Loucy (cell line): ENCODE measurements at regions not wholly inside any gene's neighbourhood (a gene's known extent, or its start where the extent isn't known, plus 50 kb on each side); places are given as distances from the start of the nearest gene placed in this dataset.

Experiments
- H2AFZ ChIP-seq: fragments of 200-600 bp; sonication (generic); 2 replicates; pipeline ENCODE4 v1.6.0; 2016; ENCODE audit warnings: antibody characterized with exemption, mild to moderate bottlenecking, low read length, moderate library complexity
- H3F3A ChIP-seq: fragments of 200-600 bp; 2 replicates; pipeline ENCODE4 v1.6.0; 2016; ENCODE audit warnings: antibody characterized with exemption, low read depth, mild to moderate bottlenecking
- H3K27me3 ChIP-seq: fragments of 200-600 bp; sonication (generic); 2 replicates; pipeline ENCODE4 v1.6.1; 2014; ENCODE audit warnings: low read length, mild to moderate bottlenecking; ENCODE audit not compliant: insufficient read depth, poor library complexity, severe bottlenecking
- H3K36me3 ChIP-seq: fragments of 200-600 bp; sonication (generic); 2 replicates; pipeline ENCODE4 v1.6.1; 2016; ENCODE audit warnings: low read length; ENCODE audit not compliant: insufficient read depth
- H3K4me1 ChIP-seq: fragments of 200-600 bp; sonication (generic); 2 replicates; pipeline ENCODE4 v1.5.1; 2014; ENCODE audit warnings: low read length, mild to moderate bottlenecking; ENCODE audit not compliant: insufficient read depth, poor library complexity, severe bottlenecking
- H3K4me2 ChIP-seq: fragments of 200-600 bp; sonication (generic); 2 replicates; pipeline ENCODE4 v1.6.0; 2014; ENCODE audit warnings: antibody characterized with exemption, low read length, low read depth, mild to moderate bottlenecking; ENCODE audit not compliant: poor library complexity, severe bottlenecking
- H3K4me3 ChIP-seq: fragments of 200-600 bp; sonication (generic); 2 replicates; pipeline ENCODE4 v1.5.1; 2014; ENCODE audit warnings: low read length, mild to moderate bottlenecking, mixed read lengths; ENCODE audit not compliant: poor library complexity, severe bottlenecking
- H3K79me2 ChIP-seq: fragments of 200-600 bp; sonication (generic); 2 replicates; pipeline ENCODE4 v1.6.1; 2014; ENCODE audit warnings: low read length; ENCODE audit not compliant: insufficient read depth
- H3K9ac ChIP-seq: fragments of 200-600 bp; sonication (generic); 2 replicates; pipeline ENCODE4 v1.6.0; 2014; ENCODE audit warnings: mild to moderate bottlenecking, low read depth, low read length, moderate library complexity; ENCODE audit not compliant: poor library complexity, severe bottlenecking
- H3K9me2 ChIP-seq: fragments of 200-600 bp; sonication (generic); replicated peaks from 2 replicates; pipeline ENCODE4 v1.6.1; 2016; ENCODE audit warnings: low read depth, low read length, mixed read lengths
- H3K9me3 ChIP-seq: fragments of 200-600 bp; sonication (generic); 2 replicates; pipeline ENCODE4 v1.6.1; 2014; ENCODE audit warnings: mild to moderate bottlenecking, antibody characterized with exemption, low read length, low read depth; ENCODE audit not compliant: insufficient read depth
- H4K20me1 ChIP-seq: fragments of 200-600 bp; sonication (generic); 2 replicates; pipeline ENCODE4 v1.6.0; 2014; ENCODE audit warnings: antibody characterized with exemption, low read length, mild to moderate bottlenecking; ENCODE audit not compliant: insufficient read depth, poor library complexity, severe bottlenecking
- CTCF ChIP-seq: fragments of 200-600 bp; sonication (generic); conservative IDR thresholded peaks from 2 replicates; pipeline ENCODE4 v1.5.1; 2014; ENCODE audit warnings: mild to moderate bottlenecking, antibody characterized with exemption, low read length
- EZH2phosphoT487 ChIP-seq: fragments of 200-600 bp; IDR thresholded peaks from 2 replicates; pipeline ENCODE4 v1.6.1; 2018; ENCODE audit warnings: antibody characterized with exemption, mild to moderate bottlenecking, moderate library complexity, borderline replicate concordance

DNA sequence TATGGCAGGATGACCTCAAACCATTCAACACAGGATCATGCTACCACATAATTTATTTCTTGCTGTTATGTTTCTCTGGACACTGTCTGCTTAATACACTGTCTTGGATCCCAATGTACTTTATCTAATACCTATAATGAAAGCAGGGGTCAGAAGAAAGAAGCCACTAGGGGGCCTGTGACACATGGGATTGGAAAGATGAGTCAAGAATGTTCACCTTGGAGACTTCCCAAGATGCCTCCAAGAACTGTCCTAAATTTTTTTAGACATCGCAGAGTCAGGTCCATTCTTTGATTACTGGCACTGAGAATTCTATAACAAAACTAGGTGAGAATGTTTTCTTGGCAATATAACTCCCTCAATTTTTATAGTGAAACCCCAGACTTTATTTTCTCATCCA lies 305.8 kb upstream of the SMARCA2 start:
- Histone ChIP-seq H3F3A (no peaks in the 10 kb centered on the region), H3K4me1 (no peaks in the 10 kb centered on the region), H3K4me2 (no peak overlapping the region), H2AFZ (no peak overlapping the region), H4K20me1 (no peaks in the 10 kb centered on the region), H3K9me2 (no peaks in the 10 kb centered on the region), H3K36me3 (no peaks in the 10 kb centered on the region), H3K9ac (no peak overlapping the region), H3K4me3 (no peak overlapping the region), H3K79me2 (no peaks in the 10 kb centered on the region), H3K9me3 (no peaks in the 10 kb centered on the region), H3K27me3 (no peaks in the 10 kb centered on the region)
- no peak for TF ChIP-seq EZH2phosphoT487
- peak; percentile 74 for TF ChIP-seq CTCF

GRCh38 chr9:1712861-1713450 lies 302.2 kb upstream of the SMARCA2 start:
- Histone ChIP-seq H3K4me1 (no peaks in the 10 kb centered on the region), H4K20me1 (no peaks in the 10 kb centered on the region), H3K27me3 (no peaks in the 10 kb centered on the region), H3F3A (no peaks in the 10 kb centered on the region), H3K9me3 (no peaks in the 10 kb centered on the region), H3K9me2 (no peaks in the 10 kb centered on the region), H3K9ac (no peak overlapping the region), H3K4me3 (no peak overlapping the region), H3K79me2 (no peaks in the 10 kb centered on the region), H2AFZ (no peak overlapping the region), H3K4me2 (no peak overlapping the region), H3K36me3 (no peaks in the 10 kb centered on the region)
- TF ChIP-seq CTCF: no peak
- no peak for TF ChIP-seq EZH2phosphoT487

GRCh38 chr9:1713841-1714240 lies 301.3 kb upstream of the SMARCA2 start:
- Histone ChIP-seq H3K9ac (no peak overlapping the region), H2AFZ (no peak overlapping the region), H3K9me3 (no peaks in the 10 kb centered on the region), H3K9me2 (no peaks in the 10 kb centered on the region), H3K79me2 (no peaks in the 10 kb centered on the region), H3K4me3 (no peak overlapping the region), H3K4me2 (no peak overlapping the region), H4K20me1 (no peaks in the 10 kb centered on the region), H3K27me3 (no peaks in the 10 kb centered on the region), H3K4me1 (no peaks in the 10 kb centered on the region), H3K36me3 (no peaks in the 10 kb centered on the region), H3F3A (no peaks in the 10 kb centered on the region)
- TF ChIP-seq CTCF (no peak), EZH2phosphoT487 (no peak)
